ENCODE measurements at regions not wholly inside any gene's neighbourhood (a gene's known extent, or its start where the extent isn't known, plus 50 kb on each side); places are given as distances from the start of the nearest gene placed in this dataset.

DNA sequence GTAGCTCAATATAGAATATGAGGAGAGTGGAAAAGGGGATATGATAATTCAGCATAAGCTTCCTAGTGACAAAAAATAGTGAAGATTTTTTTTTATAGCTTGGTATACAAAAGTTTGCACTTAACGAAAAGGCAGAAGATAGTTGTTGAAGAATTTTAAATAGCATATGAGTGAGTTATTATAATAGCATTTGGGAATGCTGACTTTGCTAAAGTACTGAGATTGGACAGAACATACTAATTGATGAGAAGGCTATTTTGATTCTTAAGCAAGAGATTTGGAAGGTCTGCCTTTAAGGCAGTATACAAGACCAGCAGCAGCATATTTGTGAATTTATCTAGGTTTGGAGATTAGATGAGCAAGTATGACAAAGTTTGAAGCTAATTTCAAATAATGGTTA lies 600.9 kb upstream of the POT1 start:
- TF ChIP-seq, protein P1, sequence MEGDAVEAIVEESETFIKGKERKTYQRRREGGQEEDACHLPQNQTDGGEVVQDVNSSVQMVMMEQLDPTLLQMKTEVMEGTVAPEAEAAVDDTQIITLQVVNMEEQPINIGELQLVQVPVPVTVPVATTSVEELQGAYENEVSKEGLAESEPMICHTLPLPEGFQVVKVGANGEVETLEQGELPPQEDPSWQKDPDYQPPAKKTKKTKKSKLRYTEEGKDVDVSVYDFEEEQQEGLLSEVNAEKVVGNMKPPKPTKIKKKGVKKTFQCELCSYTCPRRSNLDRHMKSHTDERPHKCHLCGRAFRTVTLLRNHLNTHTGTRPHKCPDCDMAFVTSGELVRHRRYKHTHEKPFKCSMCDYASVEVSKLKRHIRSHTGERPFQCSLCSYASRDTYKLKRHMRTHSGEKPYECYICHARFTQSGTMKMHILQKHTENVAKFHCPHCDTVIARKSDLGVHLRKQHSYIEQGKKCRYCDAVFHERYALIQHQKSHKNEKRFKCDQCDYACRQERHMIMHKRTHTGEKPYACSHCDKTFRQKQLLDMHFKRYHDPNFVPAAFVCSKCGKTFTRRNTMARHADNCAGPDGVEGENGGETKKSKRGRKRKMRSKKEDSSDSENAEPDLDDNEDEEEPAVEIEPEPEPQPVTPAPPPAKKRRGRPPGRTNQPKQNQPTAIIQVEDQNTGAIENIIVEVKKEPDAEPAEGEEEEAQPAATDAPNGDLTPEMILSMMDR (IDR thresholded peaks at IDR 0.05; ENCODE audit: low read depth, low read length) = no peak
- in situ Hi-C loops (cut with HindIII; ENCODE audit: low sequenced_read_pairs) = no loop called here

GRCh38 chr7:125529249-125529648 lies 599.6 kb upstream of the POT1 start:
- TF ChIP-seq, protein P1 (IDR thresholded peaks at IDR 0.05; ENCODE audit: low read depth, low read length) = no peak
- no peak for DNase-seq (ENCODE audit: low read depth, low spot score)
- H3K4me3 ChIP-seq (ENCODE audit: low read depth, low read length) = no peak overlapping the region
- in situ Hi-C loops (cut with HindIII; ENCODE audit: low sequenced_read_pairs) = no loop called here

More for the DNA sequence above, 600.9 kb upstream of the POT1 start:
- H3K4me3 ChIP-seq (ENCODE audit: low read depth, low read length) = no peak overlapping the region
- DNase-seq (ENCODE audit: low read depth, low spot score) = no peak

GRCh38 chr7:125526958-125527357 lies 597.3 kb upstream of the POT1 start:
- in situ Hi-C loops (cut with HindIII; ENCODE audit: low sequenced_read_pairs) = no loop called here
- no peak for DNase-seq (ENCODE audit: low read depth, low spot score)
- TF ChIP-seq, protein P1 (IDR thresholded peaks at IDR 0.05; ENCODE audit: low read depth, low read length) = no peak
- no peak overlapping the region for H3K4me3 ChIP-seq (ENCODE audit: low read depth, low read length)

DNA sequence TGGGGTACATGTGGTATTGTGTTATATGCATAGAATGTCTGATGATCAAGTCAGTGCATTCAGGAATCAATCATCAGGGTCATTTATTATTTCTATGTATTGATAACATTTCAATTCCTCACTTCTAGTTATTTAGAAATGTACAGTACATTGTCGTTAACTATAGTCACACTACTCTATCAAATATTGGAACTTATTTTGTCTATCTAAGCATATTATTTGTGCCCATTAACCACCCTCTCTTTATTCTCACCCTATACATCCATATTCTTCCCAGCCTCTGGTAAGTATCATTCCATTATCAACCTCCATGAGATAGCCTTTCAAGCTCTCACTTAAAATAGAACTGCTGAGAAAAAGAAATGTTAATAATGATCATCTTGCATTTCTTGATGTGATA lies 596.5 kb upstream of the POT1 start:
- no peak for DNase-seq (ENCODE audit: low read depth, low spot score)
- in situ Hi-C loops (cut with HindIII; ENCODE audit: low sequenced_read_pairs) = no loop called here
- TF ChIP-seq, protein P1 (IDR thresholded peaks at IDR 0.05; ENCODE audit: low read depth, low read length) = no peak
- H3K4me3 ChIP-seq (ENCODE audit: low read depth, low read length) = no peak overlapping the region

DNA sequence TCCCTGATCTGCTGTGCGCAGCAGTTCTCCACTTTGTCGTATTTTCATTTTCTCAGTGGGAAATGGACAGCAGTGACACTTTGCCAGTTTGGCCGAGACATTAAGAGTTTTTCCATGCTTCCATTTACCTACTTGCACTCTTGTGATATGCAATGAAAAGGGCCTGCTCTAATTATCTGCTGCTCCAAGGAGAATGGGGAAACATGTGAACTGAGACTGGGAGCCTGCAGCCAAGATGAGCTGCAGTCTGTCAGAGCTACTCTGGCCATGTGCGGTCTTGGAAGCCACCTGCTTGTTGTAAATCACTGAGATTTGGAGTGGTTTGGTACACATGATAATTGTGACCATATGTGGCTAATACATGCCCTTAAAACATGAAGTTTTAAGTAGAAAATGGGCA lies 586.6 kb upstream of the POT1 start:
- in situ Hi-C loops (cut with HindIII; ENCODE audit: low sequenced_read_pairs) = no loop called here
- H3K4me3 ChIP-seq (ENCODE audit: low read depth, low read length) = no peak overlapping the region
- TF ChIP-seq, protein P1 (IDR thresholded peaks at IDR 0.05; ENCODE audit: low read depth, low read length) = no peak
- no peak for DNase-seq (ENCODE audit: low read depth, low spot score)

DNA sequence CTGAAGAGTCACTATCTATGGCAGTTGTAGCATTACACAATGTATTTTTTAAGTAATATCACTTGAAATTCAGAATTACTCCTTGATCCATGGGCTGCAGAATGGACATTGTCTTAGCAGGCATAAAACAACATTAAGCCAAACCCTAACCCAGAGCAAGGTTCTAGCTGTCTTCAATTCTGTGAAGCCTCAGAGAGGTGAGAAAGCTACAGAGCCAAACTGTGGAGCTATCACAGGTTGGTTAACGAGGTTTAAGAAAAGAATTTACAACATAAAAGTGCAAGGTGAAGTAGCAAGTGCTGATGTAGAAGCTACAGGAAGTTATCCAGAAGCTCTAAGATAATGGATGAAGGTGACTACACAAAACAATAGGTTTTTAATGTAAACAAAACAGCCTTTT lies 582.7 kb upstream of the POT1 start:
- in situ Hi-C loops (cut with HindIII; ENCODE audit: low sequenced_read_pairs) = no loop called here
- TF ChIP-seq, protein P1 (IDR thresholded peaks at IDR 0.05; ENCODE audit: low read depth, low read length) = no peak

GRCh38 chr7:125511310-125511709 lies 581.7 kb upstream of the POT1 start:
- no peak overlapping the region for H3K4me3 ChIP-seq (ENCODE audit: low read depth, low read length)
- in situ Hi-C loops (cut with HindIII; ENCODE audit: low sequenced_read_pairs) = no loop called here
- DNase-seq (ENCODE audit: low read depth, low spot score) = no peak
- TF ChIP-seq, protein P1 (IDR thresholded peaks at IDR 0.05; ENCODE audit: low read depth, low read length) = no peak

More for the DNA sequence above, 582.7 kb upstream of the POT1 start:
- H3K4me3 ChIP-seq (ENCODE audit: low read depth, low read length) = no peak overlapping the region
- no peak for DNase-seq (ENCODE audit: low read depth, low spot score)
